ENCODE measurements at regions not wholly inside any gene's neighbourhood (a gene's known extent, or its start where the extent isn't known, plus 50 kb on each side); places are given as distances from the start of the nearest gene placed in this dataset.

GRCh38 chr15:96187341-96188305, 142.9 kb upstream of the NR2F2 start:
- Mint-ChIP-seq H3K27ac (ENCODE audit: unreplicated experiment) (no peak overlapping the region), H3K9me3 (ENCODE audit: unreplicated experiment) (no peaks in the 10 kb centered on the region), H3K36me3 (ENCODE audit: unreplicated experiment) (no peaks in the 10 kb centered on the region), H3K4me1 (ENCODE audit: low read depth, unreplicated experiment) (no peaks in the 10 kb centered on the region), H3K4me3 (ENCODE audit: unreplicated experiment) (no peak overlapping the region), H3K27me3 (ENCODE audit: unreplicated experiment) (no peaks in the 10 kb centered on the region)
- DNase-seq, result no peak
- TF ChIP-seq CTCF (IDR thresholded peaks at IDR 0.05; ENCODE audit: partially characterized antibody, unreplicated experiment), result no peak

- no peak for DNase-seq
- Mint-ChIP-seq H3K4me1 (ENCODE audit: low read depth, unreplicated experiment) (no peaks in the 10 kb centered on the region), H3K9me3 (ENCODE audit: unreplicated experiment) (no peaks in the 10 kb centered on the region), H3K27ac (ENCODE audit: unreplicated experiment) (no peak overlapping the region), H3K27me3 (ENCODE audit: unreplicated experiment) (peaks cover 3% of the 10 kb centered on the region), H3K36me3 (ENCODE audit: unreplicated experiment) (peaks cover 5% of the 10 kb centered on the region), H3K4me3 (ENCODE audit: unreplicated experiment) (no peak overlapping the region)
- no peak for TF ChIP-seq CTCF (IDR thresholded peaks at IDR 0.05; ENCODE audit: partially characterized antibody, unreplicated experiment)
Observed at GRCh38 chr15:96197721-96198120, 132.8 kb upstream of the NR2F2 start.

GRCh38 chr15:96199111-96199510, 131.4 kb upstream of the NR2F2 start:
- Mint-ChIP-seq H3K9me3 (ENCODE audit: unreplicated experiment) (no peaks in the 10 kb centered on the region), H3K4me1 (ENCODE audit: low read depth, unreplicated experiment) (no peaks in the 10 kb centered on the region), H3K27ac (ENCODE audit: unreplicated experiment) (no peak overlapping the region), H3K36me3 (ENCODE audit: unreplicated experiment) (peaks cover 5% of the 10 kb centered on the region), H3K4me3 (ENCODE audit: unreplicated experiment) (no peak overlapping the region), H3K27me3 (ENCODE audit: unreplicated experiment) (peaks cover 3% of the 10 kb centered on the region)
- TF ChIP-seq CTCF (IDR thresholded peaks at IDR 0.05; ENCODE audit: partially characterized antibody, unreplicated experiment), result no peak
- DNase-seq, result no peak

- H3K27me3 Mint-ChIP-seq (ENCODE audit: unreplicated experiment), result peaks cover 3% of the 10 kb centered on the region
Observed at GRCh38 chr15:96200357-96200967, 130.0 kb upstream of the NR2F2 start.

More at GRCh38 chr15:96200357-96200967, 130.0 kb upstream of the NR2F2 start:
- peaks cover 3% of the 10 kb centered on the region for H3K9me3 Mint-ChIP-seq (ENCODE audit: unreplicated experiment)
- H3K4me3 Mint-ChIP-seq (ENCODE audit: unreplicated experiment), result no peak overlapping the region
- H3K36me3 Mint-ChIP-seq (ENCODE audit: unreplicated experiment), result peaks cover 5% of the 10 kb centered on the region
- H3K4me1 Mint-ChIP-seq (ENCODE audit: low read depth, unreplicated experiment), result no peaks in the 10 kb centered on the region
- DNase-seq, result no peak
- TF ChIP-seq CTCF (IDR thresholded peaks at IDR 0.05; ENCODE audit: partially characterized antibody, unreplicated experiment), result no peak
- no peak overlapping the region for H3K27ac Mint-ChIP-seq (ENCODE audit: unreplicated experiment)

All from glutamatergic neuron (in vitro differentiated cells).